Smooth muscle cell (in vitro differentiated cells): ENCODE measurements at regions not wholly inside any gene's neighbourhood (a gene's known extent, or its start where the extent isn't known, plus 50 kb on each side); places are given as distances from the start of the nearest gene placed in this dataset.

Source experiments
- DNase-seq: peaks from one replicate; lab custom pipeline; 2025; ENCODE audit not compliant: unreplicated experiment; lab: John Stamatoyannopoulos, UW
- H2AFZ ChIP-seq: fragments of 200-600 bp; sonication (generic); 2 replicates; pipeline ENCODE4 v1.6.0; 2016; ENCODE audit warnings: antibody characterized with exemption, low read depth, mild to moderate bottlenecking
- H3F3A ChIP-seq: fragments of 200-600 bp; sonication (generic); 2 replicates; pipeline ENCODE4 v1.6.0; 2017; ENCODE audit warnings: antibody characterized with exemption, low read depth
- H3K27ac ChIP-seq: fragments of 200-600 bp; sonication (generic); 2 replicates; pipeline ENCODE4 v1.5.1; 2016; ENCODE audit warnings: low read depth, mild to moderate bottlenecking
- H3K27me3 ChIP-seq: fragments of 200-600 bp; sonication (generic); 2 replicates; pipeline ENCODE4 v1.6.1; 2016; ENCODE audit warnings: low read depth, mild to moderate bottlenecking
- H3K36me3 ChIP-seq: fragments of 200-600 bp; sonication (generic); 2 replicates; pipeline ENCODE4 v1.5.1; 2016; ENCODE audit warnings: low read depth
- H3K4me1 ChIP-seq: fragments of 200-600 bp; sonication (generic); 2 replicates; pipeline ENCODE4 v1.5.1; 2016; ENCODE audit warnings: low read depth
- H3K4me2 ChIP-seq: fragments of 200-600 bp; sonication (generic); 2 replicates; pipeline ENCODE4 v1.6.0; 2016; ENCODE audit warnings: mild to moderate bottlenecking
- H3K4me3 ChIP-seq: fragments of 200-600 bp; sonication (generic); 2 replicates; pipeline ENCODE4 v1.5.1; 2016; ENCODE audit warnings: mild to moderate bottlenecking
- H3K79me2 ChIP-seq: fragments of 200-600 bp; sonication (generic); 2 replicates; pipeline ENCODE4 v1.6.0; 2016; ENCODE audit warnings: low read depth, mild to moderate bottlenecking
- H3K9ac ChIP-seq: fragments of 200-600 bp; sonication (generic); 2 replicates; pipeline ENCODE4 v1.6.0; 2016; ENCODE audit warnings: low read depth
- H3K9me3 ChIP-seq: fragments of 200-600 bp; sonication (generic); replicated peaks from 2 replicates; pipeline ENCODE4 v1.5.1; 2016; ENCODE audit warnings: low read depth
- H4K20me1 ChIP-seq: fragments of 200-600 bp; sonication (generic); 2 replicates; pipeline ENCODE4 v1.6.0; 2016; ENCODE audit warnings: low read depth
- WGBS: methylation state at CpG from one replicate; pipeline ENCODE4 v1.1.7; 2016; ENCODE audit warnings: low lambda C conversion rate; 5-methylcytosine and 5-hydroxymethylcytosine counted together
- TF ChIP-seq, protein P1 (sequence below): fragments of 200-600 bp; sonication (generic); IDR thresholded peaks from 2 replicates; pipeline ENCODE4 v1.5.1; 2017; ENCODE audit warnings: borderline replicate concordance, mild to moderate bottlenecking, antibody characterized with exemption; ENCODE audit not compliant: insufficient read depth, poor library complexity, severe bottlenecking

GRCh38 chr6:134472661-134473060 is 154.7 kb upstream of the SGK1 start:
- no peak overlapping the region for H3K4me3 ChIP-seq

GRCh38 chr6:134472046-134472445 is 154.1 kb upstream of the SGK1 start:
- Histone ChIP-seq H3K4me3 (no peak overlapping the region), H4K20me1 (no peaks in the 10 kb centered on the region), H3K9ac (no peak overlapping the region), H3F3A (no peaks in the 10 kb centered on the region), H3K4me2 (no peak overlapping the region), H3K4me1 (peaks cover 14% of the 10 kb centered on the region), H3K9me3 (no peaks in the 10 kb centered on the region), H3K27me3 (no peaks in the 10 kb centered on the region), H3K79me2 (no peaks in the 10 kb centered on the region), H3K36me3 (no peaks in the 10 kb centered on the region), H3K27ac (no peak overlapping the region), H2AFZ (no peak overlapping the region)
- no peak for DNase-seq
- TF ChIP-seq, protein P1, sequence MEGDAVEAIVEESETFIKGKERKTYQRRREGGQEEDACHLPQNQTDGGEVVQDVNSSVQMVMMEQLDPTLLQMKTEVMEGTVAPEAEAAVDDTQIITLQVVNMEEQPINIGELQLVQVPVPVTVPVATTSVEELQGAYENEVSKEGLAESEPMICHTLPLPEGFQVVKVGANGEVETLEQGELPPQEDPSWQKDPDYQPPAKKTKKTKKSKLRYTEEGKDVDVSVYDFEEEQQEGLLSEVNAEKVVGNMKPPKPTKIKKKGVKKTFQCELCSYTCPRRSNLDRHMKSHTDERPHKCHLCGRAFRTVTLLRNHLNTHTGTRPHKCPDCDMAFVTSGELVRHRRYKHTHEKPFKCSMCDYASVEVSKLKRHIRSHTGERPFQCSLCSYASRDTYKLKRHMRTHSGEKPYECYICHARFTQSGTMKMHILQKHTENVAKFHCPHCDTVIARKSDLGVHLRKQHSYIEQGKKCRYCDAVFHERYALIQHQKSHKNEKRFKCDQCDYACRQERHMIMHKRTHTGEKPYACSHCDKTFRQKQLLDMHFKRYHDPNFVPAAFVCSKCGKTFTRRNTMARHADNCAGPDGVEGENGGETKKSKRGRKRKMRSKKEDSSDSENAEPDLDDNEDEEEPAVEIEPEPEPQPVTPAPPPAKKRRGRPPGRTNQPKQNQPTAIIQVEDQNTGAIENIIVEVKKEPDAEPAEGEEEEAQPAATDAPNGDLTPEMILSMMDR, result no peak
- WGBS, result 67% methylated on average over 3 of the region's 3 CpGs

More at GRCh38 chr6:134472661-134473060, 154.7 kb upstream of the SGK1 start:
- Histone ChIP-seq H3K79me2 (no peaks in the 10 kb centered on the region), H3K27me3 (no peaks in the 10 kb centered on the region), H3K4me1 (peaks cover 14% of the 10 kb centered on the region), H4K20me1 (no peaks in the 10 kb centered on the region), H3K36me3 (no peaks in the 10 kb centered on the region), H3K4me2 (no peak overlapping the region), H3K9me3 (no peaks in the 10 kb centered on the region), H3K9ac (no peak overlapping the region), H2AFZ (no peak overlapping the region), H3F3A (no peaks in the 10 kb centered on the region), H3K27ac (no peak overlapping the region)
- no peak for DNase-seq
- TF ChIP-seq, protein P1, result no peak
- WGBS, result 89% methylated on average over 1 of the region's 1 CpG

GRCh38 chr6:134470457-134470975 is 152.6 kb upstream of the SGK1 start:
- no peak overlapping the region for H3K4me2 ChIP-seq
- H3K36me3 ChIP-seq, result no peaks in the 10 kb centered on the region
- H3K27me3 ChIP-seq, result no peaks in the 10 kb centered on the region
- TF ChIP-seq, protein P1, result no peak
- no peaks in the 10 kb centered on the region for H4K20me1 ChIP-seq
- H2AFZ ChIP-seq, result no peak overlapping the region
- no peaks in the 10 kb centered on the region for H3K79me2 ChIP-seq
- WGBS, result 93% methylated on average over 3 of the region's 3 CpGs
- H3K27ac ChIP-seq, result no peak overlapping the region
- no peaks in the 10 kb centered on the region for H3F3A ChIP-seq
- H3K9ac ChIP-seq, result no peak overlapping the region
- DNase-seq, result no peak
- H3K9me3 ChIP-seq, result no peaks in the 10 kb centered on the region
- H3K4me1 ChIP-seq, result peaks cover 14% of the 10 kb centered on the region
- no peak overlapping the region for H3K4me3 ChIP-seq

DNA sequence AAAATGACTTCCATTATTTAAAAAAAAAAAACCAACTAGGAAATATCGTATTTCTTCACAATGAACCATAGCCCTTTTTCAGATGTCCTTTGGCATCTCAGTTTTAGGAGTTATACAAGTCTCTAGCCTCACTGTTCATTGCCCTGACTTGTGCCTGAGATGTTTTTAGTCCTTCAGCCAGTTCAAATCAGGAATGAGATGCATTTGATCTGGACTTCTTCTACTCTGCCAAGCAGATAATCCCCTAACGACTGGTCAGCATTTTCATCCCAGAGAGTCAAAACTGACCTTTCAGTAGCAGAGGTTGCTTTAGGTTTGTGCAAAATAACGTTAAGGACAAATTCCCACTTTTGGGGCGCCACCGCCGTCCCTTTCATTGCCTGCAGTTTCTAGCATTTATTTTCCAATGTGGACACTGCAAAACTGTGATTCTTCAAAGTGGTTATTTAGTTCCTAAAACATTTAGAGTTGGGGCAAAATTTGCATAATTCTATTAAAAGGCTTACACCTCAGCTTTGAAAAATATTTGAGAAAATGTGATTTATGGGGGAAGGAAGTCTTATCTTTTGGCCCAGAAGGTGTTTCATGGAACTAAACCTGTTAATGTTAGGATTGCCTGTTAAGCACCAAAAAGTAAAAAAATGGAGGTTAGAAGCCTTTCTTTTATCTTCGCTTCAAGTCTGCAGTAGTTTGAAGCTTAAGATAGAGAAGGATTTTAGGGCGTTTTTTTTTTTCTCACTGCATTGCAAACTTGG is 152.0 kb upstream of the SGK1 start:
- WGBS, result 77% methylated on average over 8 of the region's 8 CpGs
- Histone ChIP-seq H2AFZ (no peak overlapping the region), H4K20me1 (no peaks in the 10 kb centered on the region), H3K9ac (no peak overlapping the region), H3K27me3 (no peaks in the 10 kb centered on the region), H3K4me2 (no peak overlapping the region), H3K36me3 (no peaks in the 10 kb centered on the region), H3K4me3 (no peak overlapping the region), H3K4me1 (peaks cover 14% of the 10 kb centered on the region), H3F3A (no peaks in the 10 kb centered on the region), H3K27ac (no peak overlapping the region), H3K9me3 (no peaks in the 10 kb centered on the region), H3K79me2 (no peaks in the 10 kb centered on the region)
- DNase-seq, result no peak
- TF ChIP-seq, protein P1, result no peak
